Activated T-cell treated with anti-CD3 and anti-CD28 coated beads, Interleukin-2, amount 50 U/mL, for 1 hour (primary cell): ENCODE measurements at regions not wholly inside any gene's neighbourhood (a gene's known extent, or its start where the extent isn't known, plus 50 kb on each side); places are given as distances from the start of the nearest gene placed in this dataset.
A peak's percentile ranks its signal among the peaks of the same experiment; 100 is the strongest.
"Not testable (repeated sequence)": the region's sequence is repeated elsewhere in the genome, so short reads cannot be mapped to it uniquely, and the experiment has no call there.

ENCODE experiments used
- DNase-seq: peaks from one replicate; pipeline ENCODE4 v3.0.0-alpha.2; 2020

DNA sequence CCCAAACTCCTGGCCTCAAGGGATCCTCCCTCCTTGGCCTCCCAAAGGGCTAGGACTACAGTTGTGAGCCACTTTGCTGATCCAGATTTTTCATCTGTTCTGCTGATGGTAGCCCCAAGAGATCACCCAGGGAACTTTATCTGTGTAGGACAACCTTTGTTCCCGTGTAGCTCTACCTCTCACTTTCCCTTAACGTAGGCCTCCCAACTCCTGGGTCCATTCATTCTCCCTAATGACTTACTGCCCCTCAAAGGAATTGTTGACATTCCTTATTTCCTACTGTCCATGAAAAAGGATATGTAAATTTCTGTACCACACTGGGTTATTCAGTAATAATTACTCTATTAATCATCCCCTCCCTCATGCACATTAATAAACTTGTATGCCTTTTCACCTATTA, 51.0 kb upstream of the PHF24 start:
- no peak for DNase-seq

GRCh38 chr9:34899535-34900158, 58.4 kb upstream of the PHF24 start:
- DNase-seq: peak; percentile 81

- DNase-seq: no peak
Measured at GRCh38 chr9:34898846-34899245, 59.2 kb upstream of the PHF24 start.

GRCh38 chr9:34896112-34896511, 62.0 kb upstream of the PHF24 start:
- DNase-seq: no peak

- no peak for DNase-seq
Measured at GRCh38 chr9:34892886-34893285, 65.2 kb upstream of the PHF24 start.

GRCh38 chr9:34891386-34891785, 66.7 kb upstream of the PHF24 start:
- DNase-seq: no peak

DNA sequence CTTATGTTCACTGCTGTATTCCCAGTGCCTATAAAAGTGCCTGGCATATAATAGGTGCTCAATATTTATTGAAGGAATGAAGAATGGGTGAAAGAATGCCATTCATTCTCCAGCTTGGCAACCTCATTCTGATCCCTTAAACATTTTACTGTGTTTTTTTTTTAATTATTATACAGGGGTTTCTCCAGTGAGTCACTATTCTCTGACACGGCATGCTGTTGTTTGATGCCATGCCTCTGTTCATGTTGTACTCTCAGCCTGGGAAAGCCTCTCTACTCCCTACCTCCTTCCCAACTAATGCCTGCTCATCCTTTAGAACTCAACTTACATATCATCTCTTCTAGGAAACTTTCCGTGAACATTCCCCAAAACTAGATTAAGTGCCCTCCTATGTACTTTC, 70.2 kb upstream of the PHF24 start:
- no peak for DNase-seq

- no peak for DNase-seq
Measured at GRCh38 chr9:34884747-34885189, 73.3 kb upstream of the PHF24 start.

DNA sequence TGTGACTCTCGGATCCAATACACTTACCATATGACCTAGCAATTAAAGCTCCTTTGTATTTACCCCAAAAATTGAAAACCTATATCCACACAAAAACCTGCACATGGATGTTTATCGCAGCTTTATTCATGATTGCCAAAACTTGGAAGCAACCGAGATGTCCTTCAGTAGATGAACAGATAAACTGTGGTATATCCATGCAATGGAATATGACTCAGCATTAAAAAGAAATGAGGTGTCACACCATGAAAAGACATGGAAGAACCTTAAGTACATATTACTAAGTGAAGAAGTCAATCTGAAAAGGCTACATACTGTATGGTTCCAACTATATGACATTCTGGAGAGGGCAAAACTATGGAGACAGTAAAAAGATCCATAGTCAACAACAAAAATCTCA, 82.0 kb upstream of the PHF24 start:
- DNase-seq: no peak

DNA sequence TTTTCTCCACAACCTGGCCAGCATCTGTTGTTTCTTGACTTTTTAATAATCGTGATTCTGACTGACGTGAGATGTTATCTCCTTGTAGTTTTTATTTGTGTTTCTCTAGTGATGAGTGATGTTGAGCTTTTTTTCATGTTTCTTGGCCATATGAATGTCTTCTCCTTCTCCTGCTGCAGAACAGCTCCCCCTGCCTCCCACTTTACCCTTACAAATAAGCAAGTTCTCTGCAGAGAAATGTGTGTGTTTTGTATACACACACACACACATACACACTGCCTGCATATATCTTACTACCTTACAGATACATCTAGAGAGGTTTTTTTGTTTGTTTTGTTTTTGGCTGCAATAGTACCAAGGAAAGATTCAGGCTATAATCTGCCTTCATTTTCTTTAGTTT, 88.7 kb upstream of the PHF24 start:
- DNase-seq: no peak

- no peak for DNase-seq
Measured at GRCh38 chr9:34866614-34867013, 91.5 kb upstream of the PHF24 start.

GRCh38 chr9:34863426-34863825, 94.7 kb upstream of the PHF24 start:
- DNase-seq: no peak

GRCh38 chr9:34862836-34863235, 95.2 kb upstream of the PHF24 start:
- DNase-seq: no peak

GRCh38 chr9:34862043-34862442, 96.0 kb upstream of the PHF24 start:
- no peak for DNase-seq

- DNase-seq: not testable (repeated sequence)
Measured at GRCh38 chr9:34855016-34855415, 103.1 kb upstream of the PHF24 start.

DNA sequence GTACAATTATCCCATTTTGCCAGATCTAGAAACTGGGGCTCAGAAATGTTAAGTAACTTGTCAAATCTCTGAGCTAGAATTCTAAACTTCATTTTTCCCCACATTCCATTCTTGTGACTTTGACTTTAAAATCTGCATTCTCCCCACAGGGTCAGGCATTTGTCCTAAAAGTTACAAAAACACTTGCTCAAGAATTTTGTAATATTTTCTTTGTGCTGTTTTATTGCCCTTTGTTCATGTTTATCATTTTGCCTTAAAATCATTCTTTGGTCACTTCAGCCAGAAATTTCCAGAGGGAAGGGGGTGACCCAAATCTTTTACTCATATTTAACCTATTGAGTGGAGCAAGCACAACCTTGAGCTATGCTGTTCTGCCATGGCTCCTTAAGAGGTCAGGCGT, 120.1 kb upstream of the CCL21 start:
- no peak for DNase-seq

- DNase-seq: no peak
Measured at GRCh38 chr9:34826999-34827538, 117.1 kb upstream of the CCL21 start.

GRCh38 chr9:34825775-34826174, 115.8 kb upstream of the CCL21 start:
- no peak for DNase-seq

- DNase-seq: no peak
Measured at GRCh38 chr9:34823778-34824177, 113.8 kb upstream of the CCL21 start.

DNA sequence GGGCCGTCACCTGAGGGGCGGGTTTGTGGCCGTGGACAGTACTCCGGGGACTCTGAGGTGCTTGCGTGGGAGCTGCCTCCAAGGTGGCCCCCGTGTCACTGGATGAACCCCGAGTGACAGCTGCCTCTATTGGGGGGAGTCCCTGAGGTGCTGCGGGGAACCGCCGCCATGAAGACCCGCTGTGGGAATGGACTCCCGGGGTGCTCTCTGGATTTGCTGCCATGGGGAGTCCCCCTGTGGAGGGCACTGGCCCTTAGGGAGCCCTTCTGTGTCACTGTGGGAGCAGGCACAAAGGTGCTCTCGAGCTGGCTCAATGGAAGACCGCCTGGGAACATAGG, 100.2 kb upstream of the CCL21 start:
- DNase-seq: no peak

DNA sequence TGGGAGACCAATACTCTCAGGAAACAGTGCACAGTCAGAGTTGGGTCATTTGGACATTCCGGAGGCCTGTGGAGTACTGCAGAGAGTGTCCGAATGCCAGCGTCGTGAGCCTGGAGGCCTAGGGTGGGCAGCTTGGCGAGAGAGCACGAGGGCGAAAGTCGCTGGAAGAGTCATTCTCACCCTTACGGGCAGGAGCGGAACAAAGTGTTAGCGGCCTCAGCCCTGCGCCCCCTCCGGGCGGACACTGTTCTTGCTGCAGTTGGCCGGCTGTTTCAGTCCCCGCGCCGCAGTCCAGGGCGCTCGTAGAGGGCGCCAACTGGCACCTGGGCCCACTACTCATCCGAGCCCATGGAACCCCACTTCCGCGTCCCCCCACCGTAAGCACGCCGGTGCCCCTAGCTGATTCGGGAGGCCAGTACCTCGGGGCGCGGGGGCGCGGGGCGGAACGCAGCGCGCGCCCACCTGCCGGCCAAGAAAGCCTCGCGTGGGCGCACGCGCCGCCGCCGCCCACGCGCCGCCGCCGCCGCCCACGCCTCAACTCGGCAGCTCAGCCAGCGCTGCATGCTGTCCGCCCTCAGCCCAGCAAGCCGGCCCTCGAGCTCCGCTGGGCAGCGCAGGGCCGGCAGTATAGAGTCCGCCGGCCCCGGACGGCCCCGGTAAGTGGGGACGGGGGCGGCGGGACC, 99.7 kb upstream of the CCL21 start:
- DNase-seq: no peak

DNA sequence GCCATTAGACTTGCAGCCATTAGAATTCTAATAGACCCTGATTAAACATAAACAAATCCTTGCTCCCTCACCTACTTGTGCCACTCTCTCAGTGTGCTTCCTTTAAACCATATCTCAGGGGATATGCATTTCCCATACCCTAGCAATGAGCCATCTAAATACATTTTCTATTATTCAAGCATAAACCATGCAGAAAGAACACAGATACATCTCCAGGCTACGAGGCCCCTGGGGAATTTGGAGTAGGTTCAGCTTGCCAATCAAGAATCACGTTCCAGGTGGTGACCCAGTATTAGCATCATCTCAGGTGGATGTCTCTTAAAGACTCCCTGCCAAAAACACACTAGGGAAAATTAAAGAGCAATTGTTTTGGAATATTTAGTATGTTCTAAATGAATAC, 93.0 kb upstream of the CCL21 start:
- DNase-seq: no peak

- no peak for DNase-seq
Measured at GRCh38 chr9:34797367-34797766, 87.4 kb upstream of the CCL21 start.

DNA sequence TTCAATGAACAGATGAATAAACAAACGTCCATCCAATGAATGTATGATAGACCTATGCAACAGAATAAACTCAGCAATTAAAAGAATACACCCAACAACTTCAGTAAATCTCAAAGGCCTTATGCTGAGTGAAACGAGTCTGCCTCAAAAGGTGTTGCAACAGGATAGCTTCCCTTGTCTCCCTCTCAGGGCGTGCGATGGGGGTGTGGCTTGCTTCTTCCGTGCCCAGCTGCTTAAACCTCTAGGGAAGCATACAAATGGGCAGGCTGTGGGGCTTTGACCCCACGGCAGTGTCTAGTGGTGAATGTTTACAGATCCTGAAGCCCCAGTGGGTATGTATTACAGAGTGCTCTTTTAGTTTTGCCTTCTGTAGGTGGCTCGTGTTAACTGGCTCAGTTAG, 87.0 kb upstream of the CCL21 start:
- DNase-seq: no peak

DNA sequence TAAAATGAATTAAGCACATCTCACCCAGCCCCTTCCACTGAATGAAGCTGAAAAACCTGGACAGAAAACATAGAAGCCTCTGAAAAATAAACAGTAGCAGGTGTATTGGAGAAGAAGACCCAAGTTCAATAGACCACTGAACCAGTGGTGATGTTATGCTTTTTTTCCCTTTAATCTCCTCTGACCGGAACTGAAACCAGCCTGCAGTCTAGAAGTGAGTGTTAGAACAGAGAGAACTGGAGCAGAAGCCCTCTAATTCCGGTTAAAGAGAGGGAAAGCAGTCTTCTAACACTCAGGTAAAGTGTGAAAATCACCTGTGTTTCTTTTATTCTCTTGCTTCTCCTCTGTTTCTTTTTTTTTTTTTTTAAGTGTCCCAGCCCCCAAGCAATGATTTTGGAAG, 83.5 kb upstream of the CCL21 start:
- no peak for DNase-seq
